HG03439 (cell line): ENCODE measurements at regions not wholly inside any gene's neighbourhood (a gene's known extent, or its start where the extent isn't known, plus 50 kb on each side); places are given as distances from the start of the nearest gene placed in this dataset.
"Not testable (repeated sequence)": the region's sequence is repeated elsewhere in the genome, so short reads cannot be mapped to it uniquely, and the experiment has no call there.

Experiments used
- ATAC-seq: cut with Tn5 transposase; IDR thresholded peaks from one replicate; pipeline ENCODE4 v1.9.1; 2021; ENCODE audit warnings: mild to moderate bottlenecking, moderate library complexity; ENCODE audit not compliant: unreplicated experiment

DNA sequence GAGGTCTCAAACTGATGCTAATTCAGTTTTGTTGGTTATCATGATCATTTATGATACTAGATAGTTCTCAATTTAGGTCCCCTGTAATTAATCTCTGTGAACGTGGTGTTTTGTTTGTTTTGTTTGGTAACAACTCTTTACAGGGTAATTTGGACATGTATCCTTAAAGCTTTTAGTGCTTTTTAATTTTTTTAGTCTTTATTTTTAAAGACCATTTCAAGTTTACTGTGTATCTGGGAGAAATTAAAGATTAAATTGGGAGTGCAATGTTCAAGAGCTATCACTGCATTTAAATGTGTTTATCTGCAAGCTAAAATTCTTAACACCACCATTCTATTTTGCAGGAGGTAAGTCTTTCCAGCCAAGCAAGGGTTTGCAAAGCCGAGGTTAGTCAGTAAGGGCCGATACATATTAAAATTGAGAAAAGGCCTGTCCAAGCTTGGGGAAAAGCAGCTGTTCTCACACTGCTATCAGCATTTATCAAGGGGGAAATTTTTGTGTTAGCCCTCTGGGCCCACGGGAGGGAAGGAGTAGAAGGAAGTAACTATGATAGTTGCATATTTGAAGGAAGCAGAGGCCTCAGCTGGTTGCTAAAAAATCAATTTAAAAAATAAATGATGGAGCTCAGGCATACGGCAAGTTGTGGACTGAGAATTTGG, 59.3 kb upstream of the ZNF217 start:
- ATAC-seq = peak; percentile 1

DNA sequence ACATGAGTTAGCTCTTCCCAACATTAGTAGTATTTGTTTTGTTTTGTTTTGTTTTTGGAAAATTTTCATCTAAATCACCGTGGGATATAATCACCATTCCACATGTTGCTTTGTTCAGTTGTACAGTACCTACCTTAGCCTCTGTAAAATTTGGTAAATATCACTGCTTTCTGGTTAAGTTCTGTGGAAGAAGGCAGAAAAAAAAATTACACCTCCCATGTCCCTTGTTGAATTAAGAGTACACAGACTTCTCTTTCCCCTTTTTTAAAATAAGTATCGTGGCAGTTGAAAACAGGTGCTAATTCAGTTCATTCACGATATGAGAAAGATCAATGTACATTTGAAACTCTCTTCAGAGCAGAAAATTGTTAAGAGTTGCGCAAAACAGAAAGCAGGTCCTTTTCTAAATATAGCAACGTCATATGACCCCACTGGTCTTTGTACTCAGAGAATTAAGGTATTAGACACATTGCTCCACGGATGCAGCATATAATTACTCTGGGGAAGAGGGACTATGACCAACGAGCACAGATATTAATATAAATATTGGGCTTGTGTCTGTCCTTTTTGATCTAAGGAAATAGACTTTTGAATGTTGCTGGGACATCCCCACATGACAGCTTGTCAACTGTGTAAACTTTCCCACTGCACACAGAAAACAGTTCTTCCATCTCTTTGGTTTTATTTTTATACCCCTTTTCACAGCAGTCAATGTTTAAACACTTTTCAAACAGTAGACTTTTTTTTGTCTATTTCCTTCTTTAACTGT, 58.6 kb upstream of the ZNF217 start:
- peak; percentile 68 for ATAC-seq

DNA sequence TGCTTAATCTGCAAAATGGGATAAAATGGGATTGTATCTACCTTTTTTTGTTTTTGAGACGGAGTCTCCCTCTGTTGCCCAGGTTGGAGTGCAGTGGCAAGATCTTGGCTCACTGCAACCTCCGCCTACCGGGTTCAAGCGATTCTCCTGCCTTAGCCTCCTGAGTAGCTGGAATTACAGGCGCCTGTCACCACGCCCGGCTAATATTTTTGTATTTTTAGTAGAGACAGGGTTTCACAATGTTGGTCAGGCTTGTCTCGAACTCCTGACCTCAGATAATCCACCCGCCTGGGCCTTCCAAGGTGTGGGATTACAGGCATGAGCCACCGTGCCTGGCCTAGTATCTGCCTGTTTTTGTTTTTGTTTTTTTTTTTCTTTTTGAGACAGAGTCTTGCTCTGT, 55.9 kb upstream of the ZNF217 start:
- not testable (repeated sequence) for ATAC-seq

DNA sequence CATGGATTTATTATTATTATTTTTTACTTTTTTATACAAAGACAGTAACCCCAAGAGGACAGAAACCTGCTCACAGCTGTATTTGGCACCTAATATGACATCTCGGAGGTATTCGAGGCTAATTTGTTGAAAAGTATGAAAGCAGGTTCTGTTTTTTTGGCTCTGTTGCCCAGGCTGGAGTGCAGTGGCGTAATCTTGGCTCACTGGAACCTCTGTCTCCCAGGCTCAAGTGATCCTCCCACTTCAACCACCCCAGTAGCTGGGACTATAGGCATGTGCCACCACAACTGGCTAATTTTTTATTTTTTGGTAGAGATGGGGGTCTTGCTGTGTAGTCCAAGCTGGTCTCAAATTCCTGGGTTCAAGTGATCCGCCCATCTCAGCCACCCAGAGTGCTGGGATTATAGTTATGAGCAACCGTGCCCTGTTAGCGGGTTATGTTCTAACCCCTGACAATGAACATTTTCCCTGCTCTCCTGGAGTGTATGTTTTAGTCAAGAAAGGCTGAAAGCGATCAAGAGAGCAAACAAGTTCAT, 53.7 kb upstream of the ZNF217 start:
- no peak for ATAC-seq

DNA sequence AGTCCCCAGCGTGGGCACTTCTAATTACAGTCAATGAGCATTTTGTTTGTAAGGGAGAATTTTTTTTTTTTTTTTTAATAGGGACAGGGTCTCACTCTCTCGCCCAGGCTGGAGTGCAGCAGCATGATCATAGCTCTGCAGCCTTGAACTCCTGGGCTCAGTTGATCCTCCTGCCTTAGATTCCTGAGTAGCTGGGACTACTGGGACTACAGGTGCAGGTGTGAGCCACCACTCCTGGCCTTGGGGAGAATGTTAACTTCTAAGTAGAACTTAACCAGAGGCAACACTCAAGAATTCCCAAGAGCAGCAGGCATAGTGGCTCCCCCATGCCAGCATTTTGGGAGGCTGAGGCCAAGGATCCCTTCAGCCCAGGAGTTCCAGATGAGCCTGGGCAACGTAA, 52.9 kb upstream of the ZNF217 start:
- ATAC-seq = no peak

DNA sequence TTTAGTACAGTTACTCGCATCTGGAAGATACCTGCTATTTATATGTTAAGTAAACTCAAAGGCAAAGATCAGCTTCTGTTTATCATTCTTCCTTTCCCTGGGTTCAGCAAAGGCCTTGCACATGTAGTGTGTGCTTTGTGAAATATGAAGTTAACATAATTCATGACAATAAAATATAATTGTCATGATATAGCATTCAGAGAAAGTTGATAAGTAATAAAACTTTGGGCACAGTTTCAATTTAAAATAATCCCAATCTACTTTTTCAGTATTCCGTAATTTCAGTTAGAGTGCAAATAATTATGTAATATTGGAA, 51.9 kb upstream of the ZNF217 start:
- no peak for ATAC-seq

DNA sequence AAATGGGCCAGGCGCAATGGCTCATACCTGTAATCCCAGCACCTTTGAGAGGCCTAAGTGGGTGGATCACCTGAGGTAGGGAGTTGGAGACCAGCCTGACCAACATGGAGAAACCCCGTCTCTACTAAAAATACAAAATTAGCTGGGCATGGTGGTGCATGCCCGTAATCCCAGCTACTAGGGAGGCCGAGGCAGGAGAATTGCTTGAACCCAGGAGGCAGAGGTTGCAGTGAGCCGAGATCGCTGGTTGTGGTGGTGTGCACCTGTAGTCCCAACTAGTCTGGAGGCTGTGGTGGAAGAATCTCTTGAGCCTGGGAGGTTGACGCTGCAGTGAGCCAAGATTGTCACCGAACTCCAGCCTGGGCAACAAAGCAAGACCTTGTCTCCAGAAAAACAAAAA, 50.5 kb upstream of the ZNF217 start:
- ATAC-seq = not testable (repeated sequence)
